Upper lobe of right lung (tissue), 1 donor: ENCODE measurements at regions not wholly inside any gene's neighbourhood (a gene's known extent, or its start where the extent isn't known, plus 50 kb on each side); places are given as distances from the start of the nearest gene placed in this dataset.

Source experiments
- ATAC-seq: fragments of 200-7000 bp; cut with Tn5 transposase; one replicate; pipeline ENCODE4 v1.9.1; 2020; ENCODE audit warnings: mild to moderate bottlenecking, moderate library complexity
- DNase-seq: peaks from one replicate; pipeline ENCODE4 v3.0.0-alpha.2; 2020
- H3K27ac ChIP-seq: fragments of 200-600 bp; one replicate; pipeline ENCODE4 v1.8.0; 2022
- H3K27me3 ChIP-seq: fragments of 200-600 bp; one replicate; pipeline ENCODE4 v1.8.0; 2022; ENCODE audit warnings: mild to moderate bottlenecking
- H3K36me3 ChIP-seq: fragments of 200-600 bp; one replicate; pipeline ENCODE4 v1.8.0; 2022
- H3K4me1 ChIP-seq: fragments of 200-600 bp; one replicate; pipeline ENCODE4 v1.8.0; 2022
- H3K4me3 ChIP-seq: fragments of 200-600 bp; one replicate; pipeline ENCODE4 v1.8.0; 2022; ENCODE audit warnings: mild to moderate bottlenecking
- H3K9me3 ChIP-seq: fragments of 200-600 bp; one replicate; pipeline ENCODE4 v1.8.0; 2022
- intact Hi-C: fragments of 100-400 bp; cut with DNase I; formaldehyde crosslinking; loops from one replicate; pipeline ENCODE4 v1.11.0; 2022
- TF ChIP-seq, protein P1 (sequence below): fragments of 200-600 bp; IDR thresholded peaks from one replicate; pipeline ENCODE4 v1.8.0; 2022; ENCODE audit warnings: antibody characterized with exemption
- donor health status: DM: no; HTN: yes; CAD: no; lungs with severe emphysema.

DNA sequence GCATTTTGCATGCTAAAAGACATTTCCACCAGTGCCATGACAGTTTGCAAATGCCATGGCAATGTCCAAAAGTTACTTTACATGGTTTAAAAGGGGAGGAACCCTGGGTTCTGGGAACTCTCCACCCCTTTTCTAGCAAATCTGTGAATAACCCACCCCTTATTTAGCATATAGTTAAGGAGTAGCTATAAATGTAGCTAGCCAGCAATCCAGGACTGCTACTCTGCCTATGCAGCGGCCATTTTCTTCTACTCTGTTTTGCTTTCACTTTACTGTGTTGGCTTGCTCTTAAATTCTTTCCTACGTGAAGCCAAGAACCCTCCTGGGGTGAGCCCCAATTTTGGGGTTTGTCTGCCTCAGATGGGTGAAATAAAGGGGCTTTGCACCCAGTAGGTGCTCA is 141.0 kb downstream of the PTPN11 start:
- TF ChIP-seq, protein P1, sequence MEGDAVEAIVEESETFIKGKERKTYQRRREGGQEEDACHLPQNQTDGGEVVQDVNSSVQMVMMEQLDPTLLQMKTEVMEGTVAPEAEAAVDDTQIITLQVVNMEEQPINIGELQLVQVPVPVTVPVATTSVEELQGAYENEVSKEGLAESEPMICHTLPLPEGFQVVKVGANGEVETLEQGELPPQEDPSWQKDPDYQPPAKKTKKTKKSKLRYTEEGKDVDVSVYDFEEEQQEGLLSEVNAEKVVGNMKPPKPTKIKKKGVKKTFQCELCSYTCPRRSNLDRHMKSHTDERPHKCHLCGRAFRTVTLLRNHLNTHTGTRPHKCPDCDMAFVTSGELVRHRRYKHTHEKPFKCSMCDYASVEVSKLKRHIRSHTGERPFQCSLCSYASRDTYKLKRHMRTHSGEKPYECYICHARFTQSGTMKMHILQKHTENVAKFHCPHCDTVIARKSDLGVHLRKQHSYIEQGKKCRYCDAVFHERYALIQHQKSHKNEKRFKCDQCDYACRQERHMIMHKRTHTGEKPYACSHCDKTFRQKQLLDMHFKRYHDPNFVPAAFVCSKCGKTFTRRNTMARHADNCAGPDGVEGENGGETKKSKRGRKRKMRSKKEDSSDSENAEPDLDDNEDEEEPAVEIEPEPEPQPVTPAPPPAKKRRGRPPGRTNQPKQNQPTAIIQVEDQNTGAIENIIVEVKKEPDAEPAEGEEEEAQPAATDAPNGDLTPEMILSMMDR: no peak
- H3K9me3 ChIP-seq: no peaks in the 10 kb centered on the region
- no peaks in the 10 kb centered on the region for H3K36me3 ChIP-seq
- DNase-seq (no peak), ATAC-seq (no peak)
- H3K27me3 ChIP-seq: no peaks in the 10 kb centered on the region
- intact Hi-C loops: no loop called here
- no peak overlapping the region for H3K27ac ChIP-seq
- no peaks in the 10 kb centered on the region for H3K4me1 ChIP-seq
- no peak overlapping the region for H3K4me3 ChIP-seq

DNA sequence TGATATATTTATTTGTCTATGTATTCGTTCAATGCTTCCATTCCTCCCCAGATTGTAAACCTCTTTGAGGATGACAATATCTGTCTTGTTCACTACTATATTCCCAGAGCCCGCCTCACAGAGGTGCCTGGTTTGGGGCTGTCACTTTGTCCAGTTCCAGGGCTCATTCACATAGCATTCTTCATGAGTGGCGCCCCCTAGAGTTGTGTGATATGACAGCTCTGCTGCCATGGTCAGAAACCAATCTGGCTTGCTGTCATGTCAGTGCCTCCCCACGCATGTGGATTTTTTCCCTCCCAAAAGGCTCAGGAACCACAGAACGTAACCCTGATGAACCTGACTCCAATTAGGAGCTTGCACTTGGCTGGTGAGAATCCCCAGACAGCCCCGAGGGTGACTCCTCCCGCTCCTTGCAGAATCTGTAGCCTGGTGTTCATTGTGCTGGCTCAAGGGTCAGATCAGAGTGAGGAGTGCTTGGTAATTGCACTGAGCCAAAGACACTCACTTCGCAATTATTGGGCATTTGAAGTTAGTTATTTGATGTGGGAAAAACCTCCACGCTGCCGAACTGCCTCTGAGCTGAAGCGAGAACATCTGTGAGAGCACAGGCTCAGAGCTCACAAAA is 145.5 kb downstream of the PTPN11 start:
- Histone ChIP-seq H3K4me3 (no peak overlapping the region), H3K36me3 (no peaks in the 10 kb centered on the region), H3K4me1 (no peaks in the 10 kb centered on the region), H3K27me3 (no peaks in the 10 kb centered on the region), H3K27ac (no peak overlapping the region), H3K9me3 (no peaks in the 10 kb centered on the region)
- TF ChIP-seq, protein P1: no peak
- ATAC-seq (no peak), DNase-seq (no peak)
- intact Hi-C loops: no loop called here

DNA sequence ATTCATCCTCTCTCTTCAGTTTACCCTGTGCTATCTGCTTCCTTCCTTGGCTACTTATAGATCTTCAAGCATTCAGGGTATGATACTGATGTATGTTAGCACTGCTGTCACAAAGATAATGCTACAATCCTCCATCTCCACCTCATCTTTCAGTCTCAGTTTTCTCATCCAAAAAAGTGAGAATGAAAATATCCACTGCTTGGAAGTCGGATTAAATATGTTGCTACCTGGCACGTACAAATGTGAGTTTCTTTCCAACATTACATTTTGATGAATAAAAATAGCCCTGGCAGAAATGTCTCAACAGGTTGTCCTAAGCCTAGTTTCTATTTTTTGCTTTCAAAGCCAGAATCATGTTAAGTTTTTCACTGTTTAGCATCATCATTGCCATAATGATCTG is 149.9 kb downstream of the PTPN11 start:
- ATAC-seq (no peak), DNase-seq (no peak)
- no peaks in the 10 kb centered on the region for H3K4me1 ChIP-seq
- peaks cover 10% of the 10 kb centered on the region for H3K27me3 ChIP-seq
- H3K27ac ChIP-seq: no peak overlapping the region
- H3K4me3 ChIP-seq: no peak overlapping the region
- no peaks in the 10 kb centered on the region for H3K36me3 ChIP-seq
- intact Hi-C loops: no loop called here
- no peaks in the 10 kb centered on the region for H3K9me3 ChIP-seq
- TF ChIP-seq, protein P1: no peak

DNA sequence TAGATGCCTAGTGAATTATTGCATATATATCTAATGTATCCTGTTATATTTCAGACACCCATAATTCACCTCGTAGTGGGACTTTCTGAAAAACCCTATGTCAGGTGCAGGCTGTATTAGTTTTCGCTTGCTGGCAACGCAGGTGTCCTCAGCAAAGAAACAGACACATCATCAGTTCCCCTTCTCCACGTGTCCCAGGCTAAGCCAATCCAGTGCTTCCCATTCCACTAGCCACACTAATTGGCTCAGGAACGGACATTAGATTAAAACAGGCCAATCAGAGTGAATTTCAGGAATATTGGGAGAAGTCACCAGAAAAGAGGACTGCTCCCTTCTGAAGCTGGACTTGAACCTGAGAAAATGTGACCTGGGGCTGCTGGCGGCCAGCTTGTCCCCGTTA is 151.3 kb downstream of the PTPN11 start:
- intact Hi-C loops: no loop called here
- DNase-seq: no peak
- H3K4me1 ChIP-seq: no peaks in the 10 kb centered on the region
- H3K27me3 ChIP-seq: peaks cover 12% of the 10 kb centered on the region
- H3K4me3 ChIP-seq: no peak overlapping the region
- no peaks in the 10 kb centered on the region for H3K9me3 ChIP-seq
- ATAC-seq: no peak
- H3K27ac ChIP-seq: no peak overlapping the region
- TF ChIP-seq, protein P1: no peak
- no peaks in the 10 kb centered on the region for H3K36me3 ChIP-seq

DNA sequence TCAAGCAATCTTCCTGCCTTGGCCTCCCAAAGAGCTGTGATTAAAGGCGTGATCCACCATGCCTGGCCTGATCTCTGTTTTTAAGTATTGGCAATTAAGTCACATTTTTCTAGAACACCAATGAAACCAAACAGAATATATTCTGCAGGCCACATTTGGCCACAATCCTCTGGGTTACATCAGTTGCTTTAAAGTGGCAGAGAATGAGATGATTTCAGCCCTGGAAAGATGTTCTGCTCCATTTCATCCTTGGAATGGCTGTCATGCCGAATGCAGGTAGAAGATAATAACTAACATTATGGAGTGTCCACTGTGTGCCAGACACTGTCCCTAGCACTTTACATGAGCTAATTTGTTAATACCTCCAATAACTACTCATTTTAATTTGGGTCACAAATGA is 154.4 kb downstream of the PTPN11 start:
- Histone ChIP-seq H3K4me3 (no peak overlapping the region), H3K27me3 (peaks cover 24% of the 10 kb centered on the region), H3K27ac (no peak overlapping the region), H3K4me1 (no peaks in the 10 kb centered on the region), H3K9me3 (no peaks in the 10 kb centered on the region), H3K36me3 (no peaks in the 10 kb centered on the region)
- TF ChIP-seq, protein P1: no peak
- intact Hi-C loops: no loop called here
- no peak for DNase-seq
- no peak for ATAC-seq
